GM12878 (cell line): ENCODE measurements at regions not wholly inside any gene's neighbourhood (a gene's known extent, or its start where the extent isn't known, plus 50 kb on each side); places are given as distances from the start of the nearest gene placed in this dataset.

ENCODE experiments used
- ATAC-seq: fragments of 200-7000 bp; cut with Tn5 transposase; 3 replicates; pipeline ENCODE4 v1.9.1; 2020; ENCODE audit warnings: mild to moderate bottlenecking, moderate library complexity
- BruUV-seq: library from RNA; stranded (reverse); fragments of 400-500 nt; replicated peaks from 2 replicates; lab custom pipeline; 2021; lab: Mats Ljungman, UMichigan
- CTCF ChIA-PET: fragments of 300-600 bp; sonication (Branson Sonifier 250); formaldehyde crosslinking; extraction: SDS; loops from one replicate; lab custom pipeline; 2021; ENCODE audit warnings: inconsistent platforms; lab: Yijun Ruan, JAX
- POLR2A ChIA-PET: fragments of 350-600 bp; formaldehyde crosslinking; extraction: SDS; loops from one replicate; lab custom pipeline; 2021; ENCODE audit warnings: inconsistent platforms; lab: Charles Lee
- RAD21 ChIA-PET: fragments of 300-600 bp; sonication (Branson Sonifier 250); formaldehyde crosslinking; loops from one replicate; lab custom pipeline; 2023; ENCODE audit warnings: antibody characterized with exemption; ENCODE audit not compliant: unreplicated experiment; lab: Charles Lee
- SMC1A ChIA-PET: fragments of 300-600 bp; sonication (Branson Sonifier 250); formaldehyde crosslinking; loops from one replicate; lab custom pipeline; 2023; ENCODE audit not compliant: unreplicated experiment, uncharacterized antibody; lab: Charles Lee
- DNase-seq: peaks from one replicate; pipeline ENCODE4 v3.0.0-alpha.2; 2011; ENCODE audit warnings: low read depth, low spot score
- FAIRE-seq: peaks from 3 replicates; lab custom pipeline; 2011; peaks lifted over from hg19 to GRCh38; lab: Jason Lieb, UNC
- H2AFZ ChIP-seq: 2 replicates; pipeline ENCODE4 v1.6.0; 2011; ENCODE audit warnings: low read depth, low read length, control low read depth; ENCODE audit not compliant: control insufficient read depth
- H3K27ac ChIP-seq: 2 replicates; pipeline ENCODE4 v1.5.1; 2011; ENCODE audit warnings: control low read depth; ENCODE audit not compliant: control insufficient read depth, insufficient read depth
- H3K27me3 ChIP-seq, 2 experiments: replicated peaks in 1 of 2; 2 replicates each; pipeline versions ENCODE4 v1.6.0 to v1.6.1; 2011; ENCODE audit warnings: low read length in 1 of 2; ENCODE audit not compliant: control insufficient read depth in 2 of 2, insufficient read depth in 2 of 2
- H3K36me3 ChIP-seq, 2 experiments: 2 replicates each; pipeline ENCODE4 v1.5.1; 2011; ENCODE audit warnings: low read length in 1 of 2; ENCODE audit not compliant: control insufficient read depth in 2 of 2, insufficient read depth in 2 of 2
- H3K4me1 ChIP-seq: 2 replicates; pipeline ENCODE4 v1.6.1; 2011; ENCODE audit warnings: mild to moderate bottlenecking, low read length, moderate library complexity, mixed read lengths; ENCODE audit not compliant: control insufficient read depth, insufficient read depth
- H3K4me2 ChIP-seq: 2 replicates; pipeline ENCODE4 v1.6.0; 2011; ENCODE audit warnings: control low read depth; ENCODE audit not compliant: control insufficient read depth, insufficient read depth
- H3K4me3 ChIP-seq: fragments of 200-600 bp; sonication (generic); 2 replicates; pipeline ENCODE4 v1.5.1; 2016
- H3K79me2 ChIP-seq: 2 replicates; pipeline ENCODE4 v1.6.0; 2011; ENCODE audit warnings: low read length; ENCODE audit not compliant: control insufficient read depth, insufficient read depth
- H3K9ac ChIP-seq: 2 replicates; pipeline ENCODE4 v1.8.0; 2011; ENCODE audit warnings: low read length, control low read depth, mixed read lengths; ENCODE audit not compliant: control insufficient read depth, insufficient read depth
- H3K9me3 ChIP-seq: replicated peaks from 3 replicates; pipeline ENCODE4 v1.5.1; 2011; ENCODE audit warnings: mild to moderate bottlenecking, low read length; ENCODE audit not compliant: control insufficient read depth, insufficient read depth
- H4K20me1 ChIP-seq: 2 replicates; pipeline ENCODE4 v1.6.0; 2011; ENCODE audit not compliant: control insufficient read depth, insufficient read depth
- CBX3 ChIP-seq: fragments of 200-600 bp; sonication (generic); IDR thresholded peaks from 2 replicates; pipeline ENCODE4 v1.6.1; 2016; ENCODE audit warnings: low read depth, borderline replicate concordance
- DPF2 ChIP-seq: fragments of 450-650 bp; IDR thresholded peaks from 2 replicates; pipeline ENCODE4 v1.6.1; 2017; ENCODE audit warnings: mild to moderate bottlenecking
- ETV6 ChIP-seq, 2 experiments: fragments of 450-650 bp in 1 of 2; IDR thresholded peaks in 1 of 2; conservative IDR thresholded peaks in 1 of 2; 2 replicates each; pipeline ENCODE4 v1.6.1; 2014; ENCODE audit warnings: antibody characterized with exemption in 1 of 2, borderline replicate concordance in 1 of 2, low read depth in 1 of 2, mild to moderate bottlenecking in 1 of 2, moderate library complexity in 1 of 2
- FOXM1 ChIP-seq: IDR thresholded peaks from 2 replicates; pipeline ENCODE4 v1.6.1; 2012; ENCODE audit warnings: low read depth, mild to moderate bottlenecking, inconsistent platforms, low read length, moderate library complexity
- GABPA ChIP-seq: IDR thresholded peaks from 2 replicates; pipeline ENCODE4 v1.6.1; 2014; ENCODE audit warnings: antibody characterized with exemption, low read depth, mild to moderate bottlenecking, inconsistent platforms
- HDAC6 ChIP-seq: fragments of 200-600 bp; sonication (generic); IDR thresholded peaks from one replicate; pipeline ENCODE4 v1.8.0; 2017; ENCODE audit warnings: antibody characterized with exemption; ENCODE audit not compliant: unreplicated experiment
- HDGF ChIP-seq: fragments of 450-650 bp; IDR thresholded peaks from 2 replicates; pipeline ENCODE4 v1.6.1; 2016; ENCODE audit warnings: antibody characterized with exemption
- KAT2A ChIP-seq: conservative IDR thresholded peaks from 2 replicates; pipeline ENCODE4 v1.6.1; 2011; ENCODE audit warnings: low read depth, low read length; ENCODE audit not compliant: control insufficient read depth
- LARP7 ChIP-seq: fragments of 450-650 bp; IDR thresholded peaks from 2 replicates; pipeline ENCODE4 v1.6.1; 2017; ENCODE audit warnings: mild to moderate bottlenecking
- MTA2 ChIP-seq: fragments of 450-650 bp; IDR thresholded peaks from 2 replicates; pipeline ENCODE4 v1.6.1; 2016; ENCODE audit warnings: low read depth, mild to moderate bottlenecking, moderate library complexity
- NR2C2 ChIP-seq: IDR thresholded peaks from 2 replicates; pipeline ENCODE4 v1.6.1; 2011; ENCODE audit warnings: borderline replicate concordance, low read depth; ENCODE audit not compliant: control insufficient read depth, insufficient read length
- PML ChIP-seq: IDR thresholded peaks from 2 replicates; pipeline ENCODE4 v1.6.1; 2012; ENCODE audit warnings: low read length, inconsistent platforms
- SMC3 ChIP-seq: IDR thresholded peaks from 2 replicates; pipeline ENCODE4 v1.6.1; 2011; ENCODE audit warnings: low read length, improper control_type of control experiment, borderline replicate concordance
- SREBF2 ChIP-seq: IDR thresholded peaks from 2 replicates; pipeline ENCODE4 v1.6.1; 2012; ENCODE audit warnings: mild to moderate bottlenecking, low read length
- SUPT20H ChIP-seq: IDR thresholded peaks from 2 replicates; pipeline ENCODE4 v1.6.1; 2011; ENCODE audit warnings: low read depth, mild to moderate bottlenecking, low read length, moderate library complexity, borderline replicate concordance; ENCODE audit not compliant: control insufficient read depth
- WRNIP1 ChIP-seq: IDR thresholded peaks from 2 replicates; pipeline ENCODE4 v1.6.1; 2011; ENCODE audit warnings: low read depth, low read length, improper control_type of control experiment, borderline replicate concordance
- WGBS: methylation state at CpG from one replicate; pipeline ENCODE4 v1.1.6; 2016; ENCODE audit warnings: low lambda C conversion rate; ENCODE audit not compliant: insufficient replicate concordance, insufficient coverage; ENCODE audit errors: missing lambda C conversion rate; 5-methylcytosine and 5-hydroxymethylcytosine counted together
- in situ Hi-C: fragments of 300-500 bp; cut with MboI; formaldehyde crosslinking; loops from 9 replicates; pipeline ENCODE4 v1.14.3; 2018; ENCODE audit warnings: mixed read lengths
- intact Hi-C: fragments of 100-400 bp; cut with micrococcal nuclease; formaldehyde crosslinking; loops from one replicate; pipeline ENCODE4 v1.14.2; 2022; ENCODE audit not compliant: unreplicated experiment
- TF ChIP-seq, protein P1 (sequence below): IDR thresholded peaks from 2 replicates; pipeline ENCODE4 v1.6.1; 2011; ENCODE audit warnings: borderline replicate concordance, low read depth, mild to moderate bottlenecking, moderate library complexity, mixed read lengths, low read length; ENCODE audit not compliant: insufficient read depth; ENCODE audit errors: extremely low read length
- TF ChIP-seq, protein P2 (sequence below): fragments of 450-650 bp; IDR thresholded peaks from 2 replicates; pipeline ENCODE4 v1.6.1; 2017; ENCODE audit warnings: mild to moderate bottlenecking

DNA sequence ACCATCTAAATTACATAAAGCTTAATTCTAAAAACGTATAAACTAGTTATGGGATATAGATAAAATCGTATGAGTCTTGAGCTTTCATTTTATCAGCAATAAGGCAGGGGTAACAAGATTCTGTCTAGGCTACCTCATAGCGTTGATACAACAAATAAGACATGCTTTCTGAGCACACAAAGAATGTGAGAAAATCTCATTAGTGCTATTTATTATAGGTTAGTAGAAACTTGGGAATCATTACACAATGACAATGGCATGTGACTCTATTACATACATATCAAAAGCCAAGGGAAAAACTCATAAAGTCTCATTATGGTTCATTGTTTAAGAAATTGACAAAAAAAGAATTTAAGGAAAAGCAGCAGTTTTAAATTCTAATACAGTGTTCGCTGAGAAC lies 448.6 kb downstream of the PLK2 start:
- Histone ChIP-seq H3K36me3 (no peaks in the 10 kb centered on the region), H3K4me2 (no peak overlapping the region), H3K27me3 (no peaks in the 10 kb centered on the region; a peak in 1 of 4 replicates), H3K27ac (no peak overlapping the region), H3K4me1 (no peaks in the 10 kb centered on the region), H3K4me3 (no peak overlapping the region), H3K9ac (no peak overlapping the region), H3K79me2 (no peaks in the 10 kb centered on the region), H3K9me3 (no peaks in the 10 kb centered on the region), H2AFZ (no peak overlapping the region), H4K20me1 (no peaks in the 10 kb centered on the region)
- FAIRE-seq (no peak), ATAC-seq (no peak)
- ChIA-PET POLR2A (no interaction called here), RAD21 (no interaction called here)
- intact Hi-C loops = no loop called here
- in situ Hi-C loops = no loop called here
- no TSS peak for BruUV-seq
- WGBS = 37% methylated on average over 4 of the region's 4 CpGs
- TF ChIP-seq GABPA = no peak
- no peak for TF ChIP-seq FOXM1
- TF ChIP-seq HDGF = no peak
- no peak for TF ChIP-seq HDAC6
- TF ChIP-seq ETV6 (conservative IDR thresholded peaks at IDR 0.05 in 1 of 2, IDR thresholded peaks at IDR 0.05 in 1 of 2; ENCODE audit: borderline replicate concordance in 1 of 2, low read depth in 1 of 2) = no peak
- no peak for TF ChIP-seq PML
- TF ChIP-seq LARP7 = no peak
- TF ChIP-seq SUPT20H = no peak
- TF ChIP-seq DPF2 = no peak
- TF ChIP-seq, all 136 proteins: peak for 0
- ChIA-PET SMC1A (no interaction called here), CTCF (no interaction called here)
- DNase-seq = no peak

DNA sequence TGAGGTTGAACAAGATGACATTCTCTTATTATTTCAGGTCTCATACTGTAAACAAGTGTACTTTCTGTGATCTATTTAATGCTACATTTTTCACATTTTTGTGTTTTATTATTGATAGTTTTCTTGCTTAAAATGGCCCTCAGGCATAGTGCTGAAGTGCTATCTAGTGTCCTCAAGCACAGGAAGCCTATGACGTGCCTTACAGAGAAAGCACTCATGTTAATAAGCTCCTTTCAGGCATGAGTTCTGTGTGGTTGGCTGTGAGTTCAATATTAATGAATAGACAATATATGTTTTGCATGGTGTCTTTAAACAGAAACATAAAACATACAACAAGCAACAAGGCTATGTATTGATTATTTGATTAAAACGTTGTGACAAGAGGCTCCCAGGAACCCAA lies 450.1 kb downstream of the PLK2 start:
- WGBS = 2% methylated on average over 2 of the region's 2 CpGs
- no peak for DNase-seq
- no peaks in the 10 kb centered on the region for H3K9me3 ChIP-seq
- ATAC-seq = no peak
- H3K4me1 ChIP-seq = no peaks in the 10 kb centered on the region
- no peaks in the 10 kb centered on the region; a peak in 1 of 4 replicates for H3K27me3 ChIP-seq
- ChIA-PET POLR2A (no interaction called here), SMC1A (no interaction called here), RAD21 (no interaction called here), CTCF (no interaction called here)
- H3K79me2 ChIP-seq = no peaks in the 10 kb centered on the region
- H4K20me1 ChIP-seq = no peaks in the 10 kb centered on the region
- H3K36me3 ChIP-seq = no peaks in the 10 kb centered on the region
- H3K4me3 ChIP-seq = no peak overlapping the region
- H3K4me2 ChIP-seq = no peak overlapping the region
- H3K9ac ChIP-seq = no peak overlapping the region
- no TSS peak for BruUV-seq
- H2AFZ ChIP-seq = no peak overlapping the region
- in situ Hi-C loops (no loop called here), intact Hi-C loops (no loop called here)
- H3K27ac ChIP-seq = no peak overlapping the region
- FAIRE-seq = no peak
- TF ChIP-seq SMC3 (no peak), CBX3 (no peak), SREBF2 (no peak), MTA2 (no peak), WRNIP1 (no peak), KAT2A (no peak), NR2C2 (no peak)
- TF ChIP-seq, protein P1, sequence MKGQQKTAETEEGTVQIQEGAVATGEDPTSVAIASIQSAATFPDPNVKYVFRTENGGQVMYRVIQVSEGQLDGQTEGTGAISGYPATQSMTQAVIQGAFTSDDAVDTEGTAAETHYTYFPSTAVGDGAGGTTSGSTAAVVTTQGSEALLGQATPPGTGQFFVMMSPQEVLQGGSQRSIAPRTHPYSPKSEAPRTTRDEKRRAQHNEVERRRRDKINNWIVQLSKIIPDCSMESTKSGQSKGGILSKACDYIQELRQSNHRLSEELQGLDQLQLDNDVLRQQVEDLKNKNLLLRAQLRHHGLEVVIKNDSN = no peak
- TF ChIP-seq, protein P2, sequence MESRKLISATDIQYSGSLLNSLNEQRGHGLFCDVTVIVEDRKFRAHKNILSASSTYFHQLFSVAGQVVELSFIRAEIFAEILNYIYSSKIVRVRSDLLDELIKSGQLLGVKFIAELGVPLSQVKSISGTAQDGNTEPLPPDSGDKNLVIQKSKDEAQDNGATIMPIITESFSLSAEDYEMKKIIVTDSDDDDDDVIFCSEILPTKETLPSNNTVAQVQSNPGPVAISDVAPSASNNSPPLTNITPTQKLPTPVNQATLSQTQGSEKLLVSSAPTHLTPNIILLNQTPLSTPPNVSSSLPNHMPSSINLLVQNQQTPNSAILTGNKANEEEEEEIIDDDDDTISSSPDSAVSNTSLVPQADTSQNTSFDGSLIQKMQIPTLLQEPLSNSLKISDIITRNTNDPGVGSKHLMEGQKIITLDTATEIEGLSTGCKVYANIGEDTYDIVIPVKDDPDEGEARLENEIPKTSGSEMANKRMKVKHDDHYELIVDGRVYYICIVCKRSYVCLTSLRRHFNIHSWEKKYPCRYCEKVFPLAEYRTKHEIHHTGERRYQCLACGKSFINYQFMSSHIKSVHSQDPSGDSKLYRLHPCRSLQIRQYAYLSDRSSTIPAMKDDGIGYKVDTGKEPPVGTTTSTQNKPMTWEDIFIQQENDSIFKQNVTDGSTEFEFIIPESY = no peak
